DLD1 (cell line): ENCODE measurements at regions not wholly inside any gene's neighbourhood (a gene's known extent, or its start where the extent isn't known, plus 50 kb on each side); places are given as distances from the start of the nearest gene placed in this dataset.

Experiments used
- in situ Hi-C: cut with HindIII; loops from 2 replicates; pipeline ENCODE4 v1.10.0; 2017; ENCODE audit warnings: low sequenced_read_pairs

DNA sequence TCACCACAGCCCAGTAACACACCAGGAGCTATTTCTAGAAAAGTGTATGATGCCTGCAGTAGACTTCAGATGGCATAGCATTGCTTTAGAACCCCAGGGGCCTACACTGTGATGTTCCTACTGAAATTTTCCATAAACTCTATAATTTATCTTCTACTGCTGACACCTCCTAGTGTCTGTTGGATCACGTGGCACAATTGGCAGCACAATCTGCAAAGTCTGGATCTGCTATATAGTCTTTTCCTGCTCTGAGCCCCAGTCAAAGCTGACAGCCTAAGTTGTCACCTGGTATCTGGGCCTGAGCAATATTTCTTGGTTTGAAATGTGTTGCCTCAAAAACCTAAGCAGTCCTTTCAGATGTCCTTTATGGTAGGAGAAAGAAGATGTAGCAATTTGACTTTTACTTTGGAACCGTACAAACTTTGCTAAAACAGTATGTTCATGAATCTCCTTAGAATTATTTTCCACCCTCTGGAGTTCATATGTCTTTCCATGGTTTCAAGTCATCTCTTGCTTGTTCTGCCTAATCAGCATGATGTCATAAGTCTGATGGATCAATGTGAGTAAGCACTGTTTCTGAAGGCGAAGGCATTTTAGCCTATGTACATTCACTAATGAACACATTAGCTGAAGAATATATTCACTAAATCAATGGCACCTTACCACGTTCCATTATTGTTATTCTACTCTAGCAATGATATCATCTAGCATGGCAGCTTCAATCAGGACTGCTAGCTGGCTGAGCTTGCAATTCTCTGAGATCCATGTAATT, 536.5 kb upstream of the NBEA start:
- in situ Hi-C loops, result no loop called here

DNA sequence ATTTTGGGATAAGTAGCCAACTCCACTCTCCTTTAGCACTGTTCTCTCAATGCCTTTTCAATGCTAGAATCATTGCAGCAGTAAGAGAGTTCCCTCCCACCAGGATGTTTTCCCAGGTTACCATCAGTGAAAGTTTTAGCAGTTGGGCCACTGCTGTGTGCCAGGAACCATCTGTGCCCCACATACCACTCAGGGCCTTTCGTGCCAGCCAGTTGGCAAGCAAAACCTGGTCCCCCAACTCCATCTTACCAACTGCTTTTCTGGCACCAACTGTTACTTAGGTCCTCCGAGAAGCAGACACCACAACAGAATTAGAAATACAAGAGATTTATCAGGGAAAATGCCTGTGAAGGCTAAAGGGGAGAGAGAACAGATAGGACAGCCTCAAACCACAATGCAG, 533.4 kb upstream of the NBEA start:
- in situ Hi-C loops, result no loop called here

DNA sequence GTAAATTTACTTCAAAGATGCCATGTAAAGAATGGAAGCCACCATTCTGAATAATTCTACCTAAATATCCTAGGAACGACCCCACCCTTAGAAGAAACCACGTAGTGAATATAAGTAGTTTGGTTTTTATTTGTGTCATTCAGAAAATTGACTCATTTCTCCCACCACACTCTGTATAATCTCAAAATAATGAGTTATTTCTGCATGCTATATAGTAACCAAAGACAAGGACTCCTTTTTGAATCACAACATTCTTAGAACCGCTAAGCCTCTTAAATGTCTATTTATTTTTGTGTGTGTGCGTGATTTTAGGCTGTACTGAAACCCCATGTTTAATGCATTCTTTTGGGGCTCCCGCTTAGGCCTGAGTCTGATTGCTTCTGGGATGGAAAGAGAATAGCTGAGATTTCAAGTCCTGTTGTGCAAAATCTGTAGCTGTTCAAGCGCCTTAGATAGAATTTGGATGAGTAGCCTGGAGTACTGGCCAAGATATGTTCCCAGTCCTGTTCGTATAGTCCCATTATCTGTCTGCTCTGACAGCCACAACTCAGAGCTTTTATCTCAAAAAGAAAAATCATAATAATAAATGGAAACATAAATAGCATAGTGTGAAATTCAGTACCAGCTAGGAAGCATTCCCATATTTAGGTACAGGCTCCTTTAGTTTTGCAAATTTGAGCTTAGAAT, 532.4 kb upstream of the NBEA start:
- in situ Hi-C loops, result no loop called here

DNA sequence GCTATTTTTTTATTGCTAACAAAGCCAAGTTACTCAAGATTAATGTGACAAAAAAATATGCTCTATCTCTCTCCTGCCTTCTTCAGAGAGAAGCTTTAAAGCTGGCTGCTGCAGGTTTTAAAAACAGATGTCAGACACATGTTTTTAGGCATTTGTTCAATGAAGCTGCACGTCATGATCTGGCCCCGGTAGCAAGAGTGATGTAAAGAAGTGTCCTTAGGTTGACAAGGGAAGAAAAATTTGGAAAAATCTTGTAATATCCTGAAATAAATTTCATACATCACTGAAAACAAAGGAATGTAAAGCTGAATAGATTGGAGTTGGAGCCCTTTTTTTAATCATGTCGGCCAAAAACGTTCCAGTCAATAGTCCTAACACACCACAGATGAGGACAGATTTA, 531.4 kb upstream of the NBEA start:
- in situ Hi-C loops, result no loop called here

DNA sequence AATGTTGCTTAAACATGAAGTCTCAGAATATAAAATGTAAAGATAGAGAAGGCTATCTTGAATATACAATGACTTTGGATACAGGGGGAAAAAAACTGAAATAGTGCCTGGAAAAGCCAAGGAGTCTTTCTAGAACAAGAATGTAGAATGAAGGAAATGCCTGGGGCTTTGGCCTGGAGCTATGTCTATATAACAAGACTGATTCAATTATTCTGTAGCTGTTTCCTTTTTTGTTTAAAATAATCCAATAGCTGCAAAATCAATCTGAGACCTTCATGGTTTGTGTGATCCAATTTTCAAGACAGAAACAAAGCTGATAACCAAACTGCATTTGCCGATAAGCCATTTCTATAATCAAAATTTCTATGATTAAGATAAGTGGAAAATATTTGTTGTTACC, 530.9 kb upstream of the NBEA start:
- in situ Hi-C loops, result no loop called here

DNA sequence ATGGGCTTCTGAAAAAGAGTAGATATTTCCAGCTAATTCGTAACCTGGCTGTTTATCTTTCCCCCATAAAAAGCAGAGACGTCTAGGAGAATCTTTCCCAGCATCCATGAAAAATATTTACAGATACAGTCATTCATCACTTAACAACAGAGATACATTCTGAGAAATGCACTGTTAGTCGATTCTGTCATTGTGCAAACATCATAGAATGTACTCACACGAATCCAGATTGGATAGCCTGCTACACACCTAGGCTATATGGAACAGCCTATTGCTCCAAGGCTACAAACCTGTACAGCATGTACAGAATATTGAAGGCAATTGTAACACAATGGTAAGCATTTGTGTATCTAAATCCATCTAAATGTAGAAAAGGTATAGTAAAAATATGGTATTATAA, 530.2 kb upstream of the NBEA start:
- in situ Hi-C loops, result no loop called here

DNA sequence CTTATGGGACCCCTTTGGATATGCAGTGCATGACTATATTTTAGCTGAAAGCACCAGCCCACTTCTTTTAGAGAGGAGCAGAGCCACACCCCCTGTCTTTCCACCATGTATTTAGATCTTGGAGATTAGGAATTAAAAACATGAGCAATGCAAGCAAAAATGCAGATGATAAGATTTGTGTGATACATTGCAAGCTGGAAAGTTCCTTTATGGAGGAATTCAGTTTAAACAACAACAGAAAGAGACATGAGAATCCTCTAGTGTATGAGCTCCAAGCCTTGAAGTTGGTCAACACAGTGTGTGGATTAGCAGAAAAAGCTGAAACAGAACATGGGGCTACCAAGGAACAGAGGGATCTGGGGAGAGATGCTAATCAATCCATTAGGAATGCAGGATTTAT, 529.8 kb upstream of the NBEA start:
- in situ Hi-C loops, result no loop called here

DNA sequence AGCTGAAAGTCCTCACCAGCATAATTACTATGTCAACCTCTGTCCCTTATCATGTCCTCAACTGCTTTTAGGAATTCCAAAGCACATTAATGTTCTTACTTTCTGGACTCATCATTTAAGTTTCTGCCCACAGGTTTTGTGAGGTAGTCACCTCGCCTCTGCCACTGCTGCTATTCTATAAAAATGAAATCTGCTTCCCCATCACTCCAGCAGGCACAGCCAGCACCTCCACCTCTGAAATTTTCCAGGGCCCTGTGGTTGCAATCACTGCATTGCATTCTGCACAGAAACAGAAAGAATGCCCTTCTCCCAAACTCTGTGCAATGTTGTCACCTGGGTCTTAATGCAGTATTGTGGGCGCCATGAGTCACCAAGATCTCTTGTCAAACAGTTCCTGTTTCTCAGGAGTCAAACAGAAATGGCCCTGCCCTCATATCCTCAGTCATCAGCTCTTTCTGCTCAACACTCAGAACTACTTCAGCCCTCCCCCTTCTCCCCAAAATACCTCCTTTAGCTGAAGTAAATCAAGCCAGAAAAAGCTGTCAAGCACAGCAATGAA, 529.2 kb upstream of the NBEA start:
- in situ Hi-C loops, result no loop called here

DNA sequence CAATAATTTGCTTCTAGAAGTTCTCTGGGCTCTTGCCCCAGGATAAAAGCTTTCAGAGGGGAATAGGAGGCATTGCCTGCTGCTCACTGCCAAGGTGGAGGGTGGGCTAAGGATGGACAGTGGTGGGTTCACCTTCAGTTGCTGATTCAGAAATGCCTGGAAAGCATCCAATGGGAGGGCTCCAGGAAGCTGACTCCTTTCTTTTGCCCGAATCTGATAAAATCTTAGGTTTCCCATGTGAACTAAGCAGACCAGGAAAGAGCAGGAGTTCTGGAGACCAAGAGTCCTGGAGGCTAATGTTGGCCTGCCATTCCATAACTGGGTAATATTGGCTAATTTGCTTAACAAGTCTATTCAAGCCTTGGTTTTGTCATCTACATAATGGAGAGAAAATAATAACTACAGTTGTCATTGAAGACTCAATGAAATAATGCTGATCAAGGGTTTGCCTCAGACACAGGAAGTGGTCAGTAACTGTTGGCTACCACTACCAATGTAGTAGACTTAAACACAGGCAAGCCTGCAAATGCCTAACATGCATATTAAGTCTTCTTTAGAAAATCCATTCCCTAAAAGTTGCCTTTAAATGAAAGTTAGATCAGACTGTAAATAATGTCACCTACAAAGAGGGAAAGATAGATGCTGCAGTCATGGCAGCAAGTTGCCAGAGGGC, 528.4 kb upstream of the NBEA start:
- in situ Hi-C loops, result no loop called here

DNA sequence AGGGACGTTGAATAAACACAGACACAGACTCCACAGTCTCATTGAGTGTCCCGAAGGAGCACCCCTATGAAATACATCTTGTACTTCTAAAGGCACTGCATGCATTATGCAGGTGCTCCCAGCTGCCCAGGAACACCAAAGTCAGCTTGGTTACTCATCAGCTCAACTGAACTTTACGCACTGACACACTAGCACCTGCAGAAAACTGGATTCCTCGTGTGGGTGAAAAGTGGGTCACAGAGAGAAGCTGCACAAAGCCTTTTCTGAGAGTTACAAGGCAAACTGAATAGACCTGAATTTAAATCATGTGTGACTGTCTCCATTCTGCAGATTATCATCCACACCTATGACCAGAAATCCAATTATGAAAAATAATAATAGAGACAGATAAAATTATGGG, 527.5 kb upstream of the NBEA start:
- in situ Hi-C loops, result no loop called here

DNA sequence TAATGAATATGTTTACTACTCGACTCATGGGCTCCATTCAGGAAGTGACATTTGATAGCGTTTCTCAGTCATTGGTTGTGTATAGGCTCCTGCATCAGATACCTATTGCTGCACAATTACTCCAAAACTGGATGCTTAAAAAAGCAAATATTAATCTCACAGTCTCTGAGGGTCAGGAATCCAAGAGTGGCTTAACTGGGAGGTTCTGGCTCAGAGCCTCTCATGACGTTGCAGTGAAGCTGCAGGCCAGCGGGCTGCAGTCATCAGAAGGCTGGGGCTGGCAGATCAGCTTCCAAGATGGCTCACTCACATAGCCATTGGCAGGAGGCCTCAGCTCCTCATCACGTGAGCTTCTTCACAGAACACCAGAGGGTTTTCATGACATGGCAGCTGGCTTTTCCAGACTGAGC, 525.1 kb upstream of the NBEA start:
- in situ Hi-C loops, result no loop called here

DNA sequence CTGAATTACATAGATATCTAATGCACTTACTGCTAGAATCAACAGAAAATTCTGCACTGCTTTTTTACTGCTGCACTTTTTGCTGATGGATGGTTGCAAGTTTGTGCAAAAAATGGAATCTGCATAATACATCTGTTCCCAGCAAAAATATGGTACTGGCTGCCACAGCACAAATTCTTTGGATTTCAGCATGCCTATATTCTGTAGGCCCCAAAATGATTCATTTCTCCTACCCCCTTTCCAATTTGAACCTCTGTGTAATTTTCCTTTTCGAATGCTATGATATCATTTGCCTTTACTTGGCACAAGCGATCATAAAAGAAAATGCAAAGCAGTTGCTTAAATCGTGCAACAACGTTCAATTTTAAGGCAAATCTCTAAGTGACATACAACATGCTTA, 524.2 kb upstream of the NBEA start:
- in situ Hi-C loops, result no loop called here

DNA sequence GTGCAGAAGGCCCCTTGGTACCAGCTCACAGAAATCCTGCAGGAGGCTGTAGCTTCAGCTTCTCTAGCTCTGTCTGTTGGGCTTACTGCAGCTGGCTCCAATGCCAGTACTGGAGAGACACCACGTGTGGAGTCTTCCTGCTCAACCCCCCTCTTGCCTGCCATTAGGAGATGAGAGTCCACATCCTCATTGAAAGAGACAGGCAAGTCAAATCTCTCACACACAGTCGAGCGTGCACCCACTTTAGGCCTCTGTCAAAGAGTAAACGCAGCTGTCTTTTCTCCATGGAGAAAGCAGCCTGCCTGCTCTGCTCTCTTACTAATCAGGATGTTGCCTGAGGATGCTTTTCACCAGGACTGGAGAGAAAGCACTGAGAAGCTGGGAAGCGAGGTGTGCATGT, 523.0 kb upstream of the NBEA start:
- in situ Hi-C loops, result no loop called here

DNA sequence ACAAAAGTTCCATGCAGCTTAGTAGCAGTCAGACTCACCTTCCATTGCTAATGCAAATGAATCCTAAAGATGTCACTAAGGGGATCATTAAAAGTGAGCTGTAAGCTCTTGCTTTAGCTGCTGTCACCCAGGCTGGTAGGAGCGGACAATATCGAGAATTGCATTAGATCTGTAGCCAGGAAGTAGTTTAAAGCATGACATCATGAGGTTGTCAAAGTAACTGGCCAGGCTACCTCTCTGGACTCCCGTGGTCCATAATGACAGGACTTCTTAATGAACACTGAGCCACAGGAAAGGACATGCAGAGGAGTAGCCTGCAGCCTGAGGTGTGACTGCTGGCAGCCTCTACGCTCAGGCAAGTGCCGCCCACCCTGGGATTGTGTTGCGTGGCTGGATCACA, 522.3 kb upstream of the NBEA start:
- in situ Hi-C loops, result no loop called here

DNA sequence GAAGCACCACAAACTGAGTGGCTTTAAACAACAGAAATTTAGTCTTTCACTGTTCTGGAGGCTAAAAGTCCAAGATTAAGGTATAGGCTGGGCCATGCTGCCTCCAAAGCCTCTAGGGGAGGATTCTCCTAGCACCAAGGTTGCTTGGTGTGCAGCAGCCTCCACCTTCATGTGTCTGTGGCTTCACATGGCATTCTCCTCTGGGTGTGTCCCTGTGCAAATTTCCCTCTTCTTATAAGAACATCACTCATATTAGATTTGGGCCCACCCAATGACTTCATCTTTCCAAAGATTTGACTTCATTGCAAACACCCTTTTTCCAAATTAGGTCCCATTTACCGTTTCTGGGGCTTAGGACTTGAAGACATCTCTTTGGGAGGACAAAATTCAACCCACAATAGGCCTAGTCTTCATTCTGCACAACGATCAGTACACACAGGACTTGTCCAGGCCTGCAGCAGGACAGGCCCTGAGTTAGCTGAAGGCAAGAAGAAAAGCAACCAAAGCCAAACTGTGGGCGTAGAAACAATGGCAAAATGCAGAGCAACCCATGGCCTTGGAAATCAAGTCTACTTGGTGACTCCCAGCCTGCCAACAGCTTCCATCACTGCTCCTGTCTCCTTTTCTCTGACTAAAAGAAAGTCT, 521.2 kb upstream of the NBEA start:
- in situ Hi-C loops, result no loop called here

DNA sequence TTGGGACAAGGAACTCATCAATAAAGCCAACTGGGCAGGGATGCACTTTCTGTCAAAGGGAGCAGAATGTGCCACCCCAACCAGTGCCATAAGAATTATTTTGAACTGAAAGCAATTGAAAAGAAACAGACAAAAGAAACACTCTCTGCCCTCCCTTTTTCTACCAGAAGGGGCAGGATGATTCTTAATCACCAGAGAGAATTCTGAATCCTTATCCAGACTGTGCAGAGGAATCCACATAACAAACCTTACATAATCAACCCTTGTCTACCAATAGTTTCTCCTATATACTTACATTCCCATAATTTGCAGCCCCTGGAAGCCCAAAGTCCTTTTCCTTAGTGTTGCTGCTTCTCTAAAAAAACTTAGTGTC, 520.7 kb upstream of the NBEA start:
- in situ Hi-C loops, result no loop called here

DNA sequence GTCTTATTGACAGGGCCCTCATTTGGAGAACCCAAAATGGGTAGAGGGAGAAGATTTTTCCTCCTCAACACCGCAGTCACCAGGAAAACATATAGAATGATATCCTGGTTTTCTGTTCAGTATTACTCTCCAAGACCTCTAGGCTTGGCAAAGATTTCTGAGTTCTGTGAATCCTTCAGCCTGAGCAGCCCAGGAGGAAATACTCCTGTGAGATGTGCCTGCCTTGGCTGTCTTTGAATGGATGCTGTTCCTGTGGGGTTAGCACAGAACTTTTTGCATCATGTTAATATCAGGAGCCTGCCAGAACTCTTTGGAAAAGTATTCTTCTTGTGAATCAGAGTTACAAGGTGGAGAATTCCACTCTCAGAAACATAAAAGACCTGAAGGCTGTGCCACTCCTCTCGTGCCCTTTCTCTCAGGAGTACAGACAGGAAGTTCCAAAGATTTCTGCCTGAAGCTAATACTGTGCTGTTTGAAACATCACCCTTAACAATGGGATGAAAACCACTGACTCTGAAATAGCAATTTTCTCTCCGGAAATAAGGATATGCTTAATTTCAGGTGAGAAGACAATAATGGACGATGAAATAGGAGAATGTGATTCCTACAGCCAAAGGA, 520.1 kb upstream of the NBEA start:
- in situ Hi-C loops, result no loop called here

DNA sequence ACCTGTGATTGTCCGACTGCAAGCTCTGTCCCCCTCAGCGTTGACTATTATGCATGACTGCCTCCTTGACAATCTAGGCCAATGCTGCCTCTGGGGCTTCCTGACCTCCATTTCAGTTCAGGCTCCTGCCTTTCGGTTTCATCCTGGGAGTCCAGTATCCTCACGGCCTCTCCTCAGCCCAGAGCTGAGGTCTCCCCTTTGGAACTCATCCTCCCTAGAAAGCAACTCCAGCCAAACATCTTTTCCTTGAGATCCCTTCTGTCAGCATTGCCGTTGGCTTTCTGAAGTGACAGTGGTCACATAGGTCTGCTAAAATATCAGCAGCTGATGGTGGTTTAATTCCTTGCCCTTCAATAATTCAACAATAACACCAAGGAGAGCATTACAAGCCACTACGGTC, 519.1 kb upstream of the NBEA start:
- in situ Hi-C loops, result no loop called here

DNA sequence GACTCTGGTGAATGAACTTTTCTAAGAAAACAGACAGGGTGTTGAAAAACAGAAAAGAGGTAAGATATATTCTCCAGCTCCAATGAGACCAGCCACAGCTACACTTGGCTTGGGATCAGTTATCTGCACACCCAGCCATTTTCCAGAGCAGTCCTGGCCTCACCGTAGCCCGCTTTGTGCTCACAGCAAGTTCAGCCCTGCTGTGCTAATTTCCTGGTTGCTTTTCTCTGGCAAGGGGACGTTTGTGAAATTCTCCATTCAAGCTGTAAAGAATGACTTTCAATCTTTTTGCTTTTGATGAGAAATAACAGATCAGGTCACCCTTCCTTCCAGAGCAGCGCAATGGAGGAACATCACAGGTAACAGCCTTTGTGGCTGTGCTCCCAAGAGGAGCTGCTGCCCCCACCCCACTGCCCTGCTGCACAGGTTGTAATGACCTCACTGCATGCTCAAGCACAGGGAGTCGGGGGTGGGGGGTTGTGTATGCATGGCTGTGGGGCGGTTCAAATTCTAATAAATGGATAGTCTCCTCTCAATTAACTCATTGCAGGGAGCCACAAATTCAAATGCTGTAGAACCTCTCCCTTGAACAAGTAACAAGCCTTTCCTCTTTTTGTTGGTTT, 516.6 kb upstream of the NBEA start:
- in situ Hi-C loops, result no loop called here

DNA sequence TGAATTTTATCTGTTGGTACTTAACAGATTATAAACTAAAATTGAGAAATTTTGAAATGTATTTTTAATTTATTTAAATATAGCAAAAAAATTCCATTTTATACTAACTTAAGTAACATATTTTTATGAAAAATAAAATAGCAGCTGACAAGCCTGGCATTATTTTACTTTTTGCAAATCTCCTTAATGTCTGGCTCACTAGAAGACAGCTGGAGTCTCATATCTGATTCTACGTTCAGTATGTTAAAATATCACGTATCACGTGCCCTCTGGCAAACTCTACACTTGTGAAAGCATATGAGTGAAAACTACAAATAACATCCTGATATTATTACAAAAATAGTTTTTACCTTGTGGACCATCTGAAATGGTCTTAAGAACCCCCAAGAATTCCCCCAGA, 513.2 kb upstream of the NBEA start:
- in situ Hi-C loops, result no loop called here

DNA sequence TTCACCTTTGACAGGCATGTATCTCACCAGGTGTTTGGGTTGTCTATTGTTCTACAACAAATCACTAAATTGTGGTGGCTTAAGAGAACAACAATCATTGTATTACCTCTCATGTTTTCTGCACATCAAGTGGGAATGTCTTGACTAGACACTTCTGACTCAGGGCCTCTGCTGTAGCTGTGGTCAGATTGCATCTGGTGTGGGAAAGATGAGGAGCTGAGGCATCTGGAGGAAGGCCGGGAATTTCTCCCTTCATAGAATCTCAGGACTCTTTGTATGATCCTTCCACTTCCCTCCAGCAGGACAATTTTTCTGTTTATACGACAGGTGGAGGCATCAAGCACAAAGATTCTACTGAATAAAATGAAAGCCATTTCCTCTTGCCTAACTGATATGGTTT, 511.8 kb upstream of the NBEA start:
- in situ Hi-C loops, result no loop called here
